GM12864 (cell line): ENCODE measurements at regions not wholly inside any gene's neighbourhood (a gene's known extent, or its start where the extent isn't known, plus 50 kb on each side); places are given as distances from the start of the nearest gene placed in this dataset.

Source experiments
- DNase-seq: peaks from one replicate; pipeline ENCODE4 v3.0.0-alpha.2; 2011; ENCODE audit warnings: low read depth
- H3K4me3 ChIP-seq: 2 replicates; pipeline ENCODE4 v1.5.1; 2011; ENCODE audit warnings: mild to moderate bottlenecking, low read depth, low read length, control low read depth
- TF ChIP-seq, protein P1 (sequence below): IDR thresholded peaks from 2 replicates; pipeline ENCODE4 v1.5.1; 2011; ENCODE audit warnings: low read depth, mild to moderate bottlenecking, moderate library complexity, low read length, control low read depth, inconsistent platforms; ENCODE audit errors: missing control alignments

DNA sequence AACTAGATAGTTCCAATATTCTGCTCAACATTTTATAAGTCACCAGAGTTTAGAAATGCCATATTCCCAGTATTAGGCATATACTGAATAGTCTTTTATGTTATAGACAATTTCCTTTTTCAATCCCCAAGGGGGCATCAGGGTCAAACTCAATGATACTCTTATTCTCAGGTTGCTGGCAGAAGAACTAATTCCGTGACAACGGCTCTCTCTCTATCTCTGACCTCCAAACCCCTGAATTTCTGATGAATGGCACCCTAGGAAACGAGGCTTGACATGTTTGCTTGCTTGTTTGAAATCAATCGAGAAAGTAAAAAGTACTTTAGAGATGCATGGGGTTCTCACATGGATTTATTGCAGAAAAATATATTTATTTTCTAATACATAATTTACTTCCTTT, 160.1 kb downstream of the CASP12 start:
- TF ChIP-seq, protein P1, sequence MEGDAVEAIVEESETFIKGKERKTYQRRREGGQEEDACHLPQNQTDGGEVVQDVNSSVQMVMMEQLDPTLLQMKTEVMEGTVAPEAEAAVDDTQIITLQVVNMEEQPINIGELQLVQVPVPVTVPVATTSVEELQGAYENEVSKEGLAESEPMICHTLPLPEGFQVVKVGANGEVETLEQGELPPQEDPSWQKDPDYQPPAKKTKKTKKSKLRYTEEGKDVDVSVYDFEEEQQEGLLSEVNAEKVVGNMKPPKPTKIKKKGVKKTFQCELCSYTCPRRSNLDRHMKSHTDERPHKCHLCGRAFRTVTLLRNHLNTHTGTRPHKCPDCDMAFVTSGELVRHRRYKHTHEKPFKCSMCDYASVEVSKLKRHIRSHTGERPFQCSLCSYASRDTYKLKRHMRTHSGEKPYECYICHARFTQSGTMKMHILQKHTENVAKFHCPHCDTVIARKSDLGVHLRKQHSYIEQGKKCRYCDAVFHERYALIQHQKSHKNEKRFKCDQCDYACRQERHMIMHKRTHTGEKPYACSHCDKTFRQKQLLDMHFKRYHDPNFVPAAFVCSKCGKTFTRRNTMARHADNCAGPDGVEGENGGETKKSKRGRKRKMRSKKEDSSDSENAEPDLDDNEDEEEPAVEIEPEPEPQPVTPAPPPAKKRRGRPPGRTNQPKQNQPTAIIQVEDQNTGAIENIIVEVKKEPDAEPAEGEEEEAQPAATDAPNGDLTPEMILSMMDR, result no peak
- DNase-seq, result no peak
- H3K4me3 ChIP-seq, result no peak overlapping the region

DNA sequence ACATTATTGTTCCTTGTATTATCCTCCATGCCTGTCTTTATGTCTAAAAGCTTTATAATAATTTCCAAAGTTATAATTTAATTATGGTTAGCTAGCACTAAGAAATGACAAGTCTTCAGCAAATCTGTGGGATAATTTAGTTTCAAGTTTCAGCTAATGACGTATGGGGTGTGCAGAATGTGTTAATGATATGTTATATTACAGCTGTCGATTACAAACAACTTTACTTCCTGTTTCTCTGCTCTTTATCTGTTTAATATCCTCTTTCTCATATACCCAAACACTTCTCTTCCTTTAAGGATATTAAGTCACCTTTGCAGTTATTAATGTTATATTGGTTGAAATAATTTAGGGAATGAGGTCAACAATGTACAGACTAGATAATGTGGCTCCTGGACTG, 161.8 kb downstream of the CASP12 start:
- no peak overlapping the region for H3K4me3 ChIP-seq
- TF ChIP-seq, protein P1, result no peak
- DNase-seq, result no peak

DNA sequence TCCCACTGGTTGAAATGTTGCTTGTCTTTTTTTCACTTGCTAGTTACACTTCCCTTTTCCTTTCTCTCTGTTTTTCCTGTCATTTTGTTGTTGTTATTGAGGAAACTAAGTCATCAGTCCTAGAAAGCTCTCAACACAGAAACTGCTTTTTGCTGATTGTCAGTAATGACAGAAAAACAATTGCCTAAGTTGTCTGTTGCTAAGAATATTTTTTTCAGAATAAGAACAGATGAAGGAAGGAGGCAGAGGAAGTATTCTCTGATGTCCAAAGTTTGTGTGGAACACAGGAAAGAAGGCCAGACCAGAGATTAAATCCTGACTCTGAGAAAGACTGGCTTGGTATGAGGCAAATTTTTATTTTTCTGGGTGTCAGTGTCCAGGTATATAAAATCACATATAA, 163.3 kb downstream of the CASP12 start:
- H3K4me3 ChIP-seq, result no peak overlapping the region
- DNase-seq, result no peak
- TF ChIP-seq, protein P1, result no peak

DNA sequence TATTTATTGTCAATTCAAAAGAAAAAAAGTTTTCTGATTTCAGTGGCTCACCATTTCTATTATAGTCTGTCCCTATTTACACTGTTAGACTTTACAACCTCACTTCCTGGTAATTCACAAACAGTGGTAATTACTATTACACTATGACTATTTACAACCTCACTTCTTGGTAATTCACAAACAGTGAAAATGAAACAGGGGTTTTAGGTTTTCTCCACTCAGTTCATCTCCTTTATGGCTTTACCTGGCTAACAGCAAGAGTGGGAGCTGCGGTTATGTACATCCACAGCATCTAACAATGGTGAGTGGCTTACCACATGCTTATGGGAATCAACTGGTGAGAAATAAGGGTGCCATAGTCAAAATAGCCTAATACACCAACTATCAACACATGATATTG, 166.4 kb downstream of the CASP12 start:
- TF ChIP-seq, protein P1, result no peak
- DNase-seq, result no peak
- no peak overlapping the region for H3K4me3 ChIP-seq

- TF ChIP-seq, protein P1, result no peak
- no peak for DNase-seq
- no peak overlapping the region for H3K4me3 ChIP-seq
Observed at GRCh38 chr11:104728927-104729326, 169.3 kb downstream of the CASP12 start.

- H3K4me3 ChIP-seq, result no peak overlapping the region
- TF ChIP-seq, protein P1, result no peak
- no peak for DNase-seq
Observed at GRCh38 chr11:104727768-104728167, 170.5 kb downstream of the CASP12 start.

- TF ChIP-seq, protein P1, result no peak
- DNase-seq, result no peak
- H3K4me3 ChIP-seq, result no peak overlapping the region
Observed at GRCh38 chr11:104727095-104727494, 171.2 kb downstream of the CASP12 start.
